HG03095 (cell line): ENCODE measurements at regions not wholly inside any gene's neighbourhood (a gene's known extent, or its start where the extent isn't known, plus 50 kb on each side); places are given as distances from the start of the nearest gene placed in this dataset.

Experiments
- ATAC-seq: cut with Tn5 transposase; IDR thresholded peaks from one replicate; pipeline ENCODE4 v1.9.1; 2021; ENCODE audit warnings: moderate library complexity; ENCODE audit not compliant: unreplicated experiment

DNA sequence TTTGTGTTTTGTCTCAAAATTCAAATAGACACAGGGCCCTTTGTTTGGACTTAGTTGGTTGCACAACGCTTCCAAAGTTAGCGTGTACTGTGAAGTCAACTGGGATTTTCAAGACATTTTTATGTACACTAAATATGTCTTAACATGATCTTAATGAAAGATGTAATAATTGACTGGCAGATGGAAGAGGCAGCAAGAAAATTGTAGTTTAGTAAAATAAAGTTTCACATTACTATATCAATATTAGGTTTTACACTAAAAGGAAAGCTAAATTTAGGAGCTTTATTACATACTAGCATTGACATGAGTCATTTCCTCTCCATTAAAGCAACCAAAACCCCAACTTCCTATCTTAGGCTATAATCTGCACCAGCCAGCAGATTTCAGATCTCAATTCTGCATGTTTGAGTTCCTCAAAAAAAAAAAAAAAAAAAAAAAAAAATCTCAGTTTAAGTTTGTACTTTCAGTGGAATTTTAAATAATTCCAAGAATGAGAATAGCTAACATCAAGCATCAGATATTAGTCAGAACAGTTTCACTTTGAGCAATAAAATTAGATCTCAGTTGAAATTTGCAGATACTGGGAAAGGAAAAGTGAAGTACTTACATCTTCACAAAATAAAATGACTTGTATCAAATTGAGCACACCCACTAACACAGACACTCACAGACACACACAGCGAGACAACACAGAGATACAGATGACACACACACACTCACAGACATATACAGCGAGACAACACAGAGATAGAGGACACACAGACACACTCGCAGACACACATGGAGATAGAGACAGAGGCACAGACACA, 346.6 kb upstream of the KLF6 start:
- peak; percentile 60 for ATAC-seq

DNA sequence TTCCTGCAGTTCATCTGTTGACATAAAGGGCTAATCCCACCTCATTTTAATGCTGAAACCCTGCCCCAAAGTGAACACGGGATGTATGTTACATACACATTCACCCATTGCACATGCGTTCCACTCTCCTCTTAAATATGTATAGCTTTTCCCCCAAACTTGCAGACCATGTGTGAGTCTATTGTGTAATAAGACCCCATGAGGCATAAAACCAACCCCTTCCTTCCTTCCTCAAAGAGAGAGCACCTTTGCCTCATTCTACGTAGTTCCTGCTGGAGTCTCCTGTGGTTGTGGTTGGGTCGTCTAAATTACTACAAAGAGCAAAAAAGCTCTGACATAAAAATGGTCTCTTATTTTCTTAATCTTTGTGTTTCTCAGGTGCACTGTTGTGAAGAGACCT, 345.7 kb upstream of the KLF6 start:
- ATAC-seq, result no peak

GRCh38 chr10:4129866-4130477, 345.0 kb upstream of the KLF6 start:
- no peak for ATAC-seq

- ATAC-seq, result peak; percentile 50
Measured at GRCh38 chr10:4127518-4128315, 342.7 kb upstream of the KLF6 start.

- ATAC-seq, result no peak
Measured at GRCh38 chr10:4125776-4126175, 340.8 kb upstream of the KLF6 start.

DNA sequence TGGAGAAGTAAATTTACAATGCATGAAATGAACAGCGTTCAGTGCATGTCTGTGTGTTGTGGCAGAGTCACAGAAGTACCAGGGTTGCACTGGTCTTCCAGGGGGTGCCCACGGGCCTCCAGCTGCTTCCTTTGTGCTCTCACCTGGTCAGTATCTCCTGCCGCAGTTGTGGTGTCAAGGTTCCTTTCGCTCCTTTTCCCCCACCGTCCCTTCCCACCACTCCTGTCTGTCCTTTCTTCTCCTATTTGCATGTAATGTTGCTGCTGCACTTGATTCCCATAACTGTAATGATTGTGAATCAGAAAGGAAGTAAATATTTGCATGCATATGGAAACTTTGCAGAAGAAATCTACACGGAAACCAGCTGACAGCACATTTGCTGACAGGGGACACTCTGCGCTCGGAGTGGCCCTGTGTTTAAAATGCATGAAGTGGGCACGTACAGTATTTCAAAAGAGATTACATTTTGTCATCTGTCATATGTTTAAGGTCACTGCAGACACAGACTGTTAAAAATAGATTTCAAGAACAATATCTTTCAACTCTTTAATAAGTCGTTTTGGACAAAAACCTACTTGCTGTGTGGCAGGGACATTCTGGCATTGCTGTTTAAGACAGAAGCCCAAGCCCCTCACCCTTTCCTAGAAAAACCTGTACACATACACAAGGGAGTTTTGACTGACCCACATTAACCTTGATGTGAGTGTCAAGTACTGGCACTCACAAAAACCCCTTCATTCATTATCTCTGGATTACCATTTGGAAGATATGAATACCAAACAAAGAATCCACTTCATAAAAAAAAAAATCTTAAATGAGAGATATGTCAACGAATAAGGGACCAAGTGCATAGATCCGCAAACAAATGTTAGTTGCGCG, 336.7 kb upstream of the KLF6 start:
- ATAC-seq, result peak; percentile 76

DNA sequence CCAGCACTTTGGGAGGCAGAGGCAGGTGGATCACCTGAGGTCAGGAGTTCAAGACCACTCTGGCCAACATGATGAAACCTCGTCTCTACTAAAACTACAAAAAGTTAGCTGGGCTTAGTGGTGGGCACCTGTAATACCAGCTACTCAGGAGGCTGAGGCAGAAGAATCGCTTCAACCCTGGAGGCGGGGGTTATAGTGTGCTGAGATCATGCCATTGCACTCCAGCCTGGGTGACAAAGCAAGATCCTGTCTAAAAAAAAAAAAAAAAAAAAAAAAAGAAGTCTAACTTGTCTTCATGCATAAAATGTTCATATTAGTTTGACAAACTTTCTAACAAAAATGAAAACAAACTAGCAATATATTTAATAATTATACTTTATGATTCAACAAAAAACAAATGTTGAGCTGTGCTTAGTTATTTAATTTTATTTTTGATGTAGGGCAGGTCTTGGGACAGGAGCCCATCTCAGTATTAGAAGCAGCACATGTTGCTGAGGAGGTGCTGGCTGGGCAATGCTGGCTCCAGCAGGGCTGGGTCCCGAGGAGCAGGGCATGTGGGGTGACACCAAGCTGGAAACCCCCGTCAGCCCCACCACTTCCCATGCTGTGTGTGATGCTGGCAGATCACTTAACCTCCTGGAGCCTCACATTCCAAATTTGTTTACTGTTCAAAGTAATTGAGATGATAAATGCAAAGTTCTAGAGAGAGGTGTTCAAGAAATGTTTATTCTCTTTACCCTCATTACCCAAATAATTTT, 335.3 kb upstream of the KLF6 start:
- ATAC-seq, result no peak

- ATAC-seq, result no peak
Measured at GRCh38 chr10:4119107-4119506, 334.1 kb upstream of the KLF6 start.

DNA sequence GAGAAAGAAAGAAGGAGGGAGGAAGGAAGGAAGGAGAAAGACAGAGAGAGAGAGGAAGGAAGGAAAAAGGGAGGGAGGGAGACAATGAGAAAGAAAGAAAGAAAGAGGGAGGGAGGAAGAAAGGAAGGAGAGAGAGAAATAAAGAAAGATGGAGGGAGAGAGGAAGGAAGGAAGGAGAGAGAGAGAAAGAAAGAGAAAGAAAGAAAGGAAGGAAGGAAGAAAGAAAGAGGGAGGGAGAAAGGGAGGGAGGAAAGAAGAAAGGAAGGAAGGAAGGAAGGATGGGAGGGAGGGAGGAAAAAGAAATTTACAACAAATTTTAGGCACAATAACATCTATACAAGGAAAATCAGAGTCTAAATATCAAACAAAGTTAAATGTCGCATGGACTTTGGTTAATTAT, 332.6 kb upstream of the KLF6 start:
- no peak for ATAC-seq

- no peak for ATAC-seq
Measured at GRCh38 chr10:4111643-4112042, 326.6 kb upstream of the KLF6 start.

GRCh38 chr10:4109469-4109868, 324.5 kb upstream of the KLF6 start:
- no peak for ATAC-seq

GRCh38 chr10:4108693-4109092, 323.7 kb upstream of the KLF6 start:
- no peak for ATAC-seq

DNA sequence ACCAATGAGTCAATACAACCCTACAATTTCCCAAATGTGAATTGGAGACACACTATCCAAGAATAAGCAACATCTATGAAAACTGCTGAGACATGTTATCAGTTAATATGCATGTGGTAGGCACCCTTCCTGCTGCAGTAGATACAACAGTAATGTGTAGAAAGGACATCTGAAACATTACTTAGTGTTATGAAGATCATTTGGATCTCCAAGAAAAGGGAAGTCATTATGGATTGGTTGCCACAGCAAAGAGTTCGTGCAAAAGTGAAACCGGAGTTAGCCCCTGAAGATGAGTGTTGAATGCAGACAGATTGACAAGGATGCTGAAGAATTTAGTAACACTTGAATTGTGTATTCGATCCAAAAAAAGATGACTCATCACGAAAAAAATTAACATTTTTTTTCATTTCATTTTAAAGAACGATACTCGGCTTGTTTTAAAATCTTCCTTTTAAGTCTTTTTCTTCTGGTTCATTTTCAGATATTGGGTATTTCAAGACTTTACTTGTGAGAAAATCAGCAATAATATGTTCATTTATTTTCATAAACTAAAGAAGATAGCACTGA, 322.4 kb upstream of the KLF6 start:
- ATAC-seq, result no peak

DNA sequence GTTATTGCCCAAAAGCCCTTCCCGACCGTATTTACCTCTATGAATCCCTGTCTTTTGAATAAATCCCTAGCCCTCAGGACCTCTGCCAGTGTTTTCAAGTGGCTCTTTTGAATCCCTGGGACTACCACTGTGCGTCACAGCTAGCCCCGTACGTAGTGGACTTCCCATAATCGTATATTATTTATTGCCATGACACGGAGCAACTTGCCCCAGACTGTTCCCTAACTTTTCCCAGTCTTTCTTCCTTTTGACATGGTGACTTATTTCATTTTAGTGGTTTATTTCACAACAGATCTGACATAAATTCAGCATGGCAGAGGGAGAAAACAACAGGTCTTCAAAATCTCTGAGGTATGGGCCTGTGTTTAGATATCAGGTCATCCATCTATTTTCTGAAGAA, 318.6 kb upstream of the KLF6 start:
- no peak for ATAC-seq

GRCh38 chr10:4102802-4103344, 317.9 kb upstream of the KLF6 start:
- no peak for ATAC-seq

- ATAC-seq, result no peak
Measured at GRCh38 chr10:4101918-4102654, 317.1 kb upstream of the KLF6 start.

GRCh38 chr10:4100380-4100779, 315.4 kb upstream of the KLF6 start:
- no peak for ATAC-seq

GRCh38 chr10:4099202-4099601, 314.2 kb upstream of the KLF6 start:
- no peak for ATAC-seq
